ENCODE measurements at regions not wholly inside any gene's neighbourhood (a gene's known extent, or its start where the extent isn't known, plus 50 kb on each side); places are given as distances from the start of the nearest gene placed in this dataset.

- H3K9me3 ChIP-seq (replicated peaks; ENCODE audit: insufficient read depth, low read length) = no peaks in the 10 kb centered on the region
- H3K9me2 ChIP-seq (replicated peaks; ENCODE audit: insufficient read depth, low read length) = no peaks in the 10 kb centered on the region
- no peak overlapping the region for H3K27ac ChIP-seq (ENCODE audit: low read length)
Observed at GRCh38 chr5:39808656-39809055, 383.9 kb upstream of the DAB2 start.

GRCh38 chr5:39801306-39801705 is 376.5 kb upstream of the DAB2 start:
- no peak overlapping the region for H3K4me3 ChIP-seq (ENCODE audit: low read length)
- no peaks in the 10 kb centered on the region for H3K36me3 ChIP-seq (replicated peaks; ENCODE audit: insufficient read depth, low read length)
- no peak overlapping the region for H3K9ac ChIP-seq (ENCODE audit: low read length)
- H3K9me3 ChIP-seq (replicated peaks; ENCODE audit: insufficient read depth, low read length) = no peaks in the 10 kb centered on the region
- H3F3A ChIP-seq (ENCODE audit: insufficient read depth, low read length) = no peaks in the 10 kb centered on the region
- no peaks in the 10 kb centered on the region for H3K27me3 ChIP-seq (replicated peaks; ENCODE audit: insufficient read depth, low read length)
- H3K79me2 ChIP-seq (ENCODE audit: low read length) = no peaks in the 10 kb centered on the region
- no peak for DNase-seq
- no peak overlapping the region for H3K4me2 ChIP-seq (ENCODE audit: low read depth, low read length)
- H4K20me1 ChIP-seq (ENCODE audit: insufficient read depth, low read length) = no peaks in the 10 kb centered on the region
- TF ChIP-seq, protein P1, sequence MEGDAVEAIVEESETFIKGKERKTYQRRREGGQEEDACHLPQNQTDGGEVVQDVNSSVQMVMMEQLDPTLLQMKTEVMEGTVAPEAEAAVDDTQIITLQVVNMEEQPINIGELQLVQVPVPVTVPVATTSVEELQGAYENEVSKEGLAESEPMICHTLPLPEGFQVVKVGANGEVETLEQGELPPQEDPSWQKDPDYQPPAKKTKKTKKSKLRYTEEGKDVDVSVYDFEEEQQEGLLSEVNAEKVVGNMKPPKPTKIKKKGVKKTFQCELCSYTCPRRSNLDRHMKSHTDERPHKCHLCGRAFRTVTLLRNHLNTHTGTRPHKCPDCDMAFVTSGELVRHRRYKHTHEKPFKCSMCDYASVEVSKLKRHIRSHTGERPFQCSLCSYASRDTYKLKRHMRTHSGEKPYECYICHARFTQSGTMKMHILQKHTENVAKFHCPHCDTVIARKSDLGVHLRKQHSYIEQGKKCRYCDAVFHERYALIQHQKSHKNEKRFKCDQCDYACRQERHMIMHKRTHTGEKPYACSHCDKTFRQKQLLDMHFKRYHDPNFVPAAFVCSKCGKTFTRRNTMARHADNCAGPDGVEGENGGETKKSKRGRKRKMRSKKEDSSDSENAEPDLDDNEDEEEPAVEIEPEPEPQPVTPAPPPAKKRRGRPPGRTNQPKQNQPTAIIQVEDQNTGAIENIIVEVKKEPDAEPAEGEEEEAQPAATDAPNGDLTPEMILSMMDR (IDR thresholded peaks at IDR 0.05; ENCODE audit: low read length) = no peak
- TF ChIP-seq EZH2phosphoT487 (IDR thresholded peaks at IDR 0.05; ENCODE audit: low read length) (no peak), EZH2 (optimal IDR thresholded peaks at IDR 0.05; ENCODE audit: low read depth, low read length) (no peak)
- H3K9me2 ChIP-seq (replicated peaks; ENCODE audit: insufficient read depth, low read length) = no peaks in the 10 kb centered on the region
- no peak overlapping the region for H2AFZ ChIP-seq (ENCODE audit: low read length)
- H3K4me1 ChIP-seq (ENCODE audit: low read length) = no peaks in the 10 kb centered on the region
- no peak overlapping the region for H3K27ac ChIP-seq (ENCODE audit: low read length)

More at GRCh38 chr5:39808656-39809055, 383.9 kb upstream of the DAB2 start:
- Histone ChIP-seq H3K4me1 (ENCODE audit: low read length) (no peaks in the 10 kb centered on the region), H3K9ac (ENCODE audit: low read length) (no peak overlapping the region), H3K27me3 (replicated peaks; ENCODE audit: insufficient read depth, low read length) (no peaks in the 10 kb centered on the region), H3K4me3 (ENCODE audit: low read length) (no peak overlapping the region), H3F3A (ENCODE audit: insufficient read depth, low read length) (no peaks in the 10 kb centered on the region), H3K4me2 (ENCODE audit: low read depth, low read length) (no peak overlapping the region), H3K36me3 (replicated peaks; ENCODE audit: insufficient read depth, low read length) (no peaks in the 10 kb centered on the region), H4K20me1 (ENCODE audit: insufficient read depth, low read length) (no peaks in the 10 kb centered on the region), H3K79me2 (ENCODE audit: low read length) (no peaks in the 10 kb centered on the region), H2AFZ (ENCODE audit: low read length) (no peak overlapping the region)
- no peak for TF ChIP-seq EZH2 (optimal IDR thresholded peaks at IDR 0.05; ENCODE audit: low read depth, low read length)
- no peak for TF ChIP-seq EZH2phosphoT487 (IDR thresholded peaks at IDR 0.05; ENCODE audit: low read length)
- TF ChIP-seq, protein P1 (IDR thresholded peaks at IDR 0.05; ENCODE audit: low read length) = no peak
- DNase-seq = no peak

DNA sequence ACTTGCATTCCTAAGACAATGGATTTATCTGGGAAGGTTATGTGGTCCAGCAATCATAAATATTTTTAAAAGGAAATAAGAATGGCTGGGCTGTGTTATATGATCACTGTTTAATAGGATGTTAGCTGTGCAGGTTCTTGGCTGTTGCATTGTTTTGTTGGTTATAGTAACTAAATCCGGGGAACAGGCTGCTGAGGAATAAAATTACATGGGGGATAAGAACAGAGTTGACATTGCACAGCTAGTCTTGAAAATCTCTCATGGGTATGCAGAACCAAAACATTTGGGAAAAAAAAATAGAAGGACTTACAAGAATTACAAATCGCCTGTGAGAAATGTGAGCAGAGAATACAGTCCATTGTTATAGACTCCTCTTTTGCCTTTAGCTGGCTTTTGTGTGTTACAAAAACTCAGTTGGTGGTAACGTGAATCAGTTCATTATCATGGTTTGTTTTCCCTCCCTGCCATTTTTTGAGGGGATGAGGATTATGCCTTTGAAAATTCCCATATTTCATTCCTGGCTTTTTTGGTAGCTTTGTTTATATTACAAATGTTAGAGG is 375.3 kb upstream of the DAB2 start:
- DNase-seq = no peak
- TF ChIP-seq EZH2phosphoT487 (IDR thresholded peaks at IDR 0.05; ENCODE audit: low read length) (no peak), EZH2 (optimal IDR thresholded peaks at IDR 0.05; ENCODE audit: low read depth, low read length) (no peak)
- TF ChIP-seq, protein P1 (IDR thresholded peaks at IDR 0.05; ENCODE audit: low read length) = no peak
- H3K4me3 ChIP-seq (ENCODE audit: low read length) = no peak overlapping the region

More for the DNA sequence above, 375.3 kb upstream of the DAB2 start:
- Histone ChIP-seq H3F3A (ENCODE audit: insufficient read depth, low read length) (no peaks in the 10 kb centered on the region), H3K36me3 (replicated peaks; ENCODE audit: insufficient read depth, low read length) (no peaks in the 10 kb centered on the region), H3K4me2 (ENCODE audit: low read depth, low read length) (no peak overlapping the region), H3K9me2 (replicated peaks; ENCODE audit: insufficient read depth, low read length) (no peaks in the 10 kb centered on the region), H3K4me1 (ENCODE audit: low read length) (no peaks in the 10 kb centered on the region), H3K27me3 (replicated peaks; ENCODE audit: insufficient read depth, low read length) (no peaks in the 10 kb centered on the region), H3K79me2 (ENCODE audit: low read length) (no peaks in the 10 kb centered on the region), H3K27ac (ENCODE audit: low read length) (no peak overlapping the region), H2AFZ (ENCODE audit: low read length) (no peak overlapping the region), H3K9me3 (replicated peaks; ENCODE audit: insufficient read depth, low read length) (no peaks in the 10 kb centered on the region), H3K9ac (ENCODE audit: low read length) (no peak overlapping the region), H4K20me1 (ENCODE audit: insufficient read depth, low read length) (no peaks in the 10 kb centered on the region)

Data from MM.1S (cell line).